ENCODE measurements at regions not wholly inside any gene's neighbourhood (a gene's known extent, or its start where the extent isn't known, plus 50 kb on each side); places are given as distances from the start of the nearest gene placed in this dataset.
"Not testable (repeated sequence)": the region's sequence is repeated elsewhere in the genome, so short reads cannot be mapped to it uniquely, and the experiment has no call there.

DNA sequence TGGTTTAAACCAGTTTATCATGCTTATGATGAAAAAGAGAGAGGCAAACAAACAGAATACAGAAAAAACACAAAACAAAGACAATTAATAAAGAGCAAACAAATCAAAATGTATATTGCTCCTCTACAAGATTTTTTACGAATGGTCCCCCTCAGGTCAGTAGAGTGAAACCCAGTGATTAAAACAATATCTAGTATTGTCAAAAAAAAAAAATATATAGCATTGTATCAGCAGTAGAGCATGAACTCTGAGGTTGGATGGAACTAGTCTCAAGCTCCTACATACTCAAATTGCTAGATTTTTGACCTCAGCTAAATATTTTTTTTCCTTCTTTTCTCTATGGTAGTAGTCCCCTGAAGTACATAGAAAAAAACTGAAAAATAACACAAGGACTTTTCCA lies 290.3 kb upstream of the LUZP2 start:
- WGBS: 96% methylated on average over 1 of the region's 1 CpG
- Histone ChIP-seq H3K27me3 (ENCODE audit: control insufficient read depth in 2 of 2, insufficient read depth in 1 of 2, low read length in 1 of 2) (no peaks in the 10 kb centered on the region), H3K4me1 (ENCODE audit: control insufficient read depth in 2 of 2, insufficient read depth in 2 of 2, low read length in 2 of 2) (no peaks in the 10 kb centered on the region), H3K27ac (ENCODE audit: low read depth in 1 of 2, low read length in 1 of 2) (no peak overlapping the region), H3K36me3 (ENCODE audit: control insufficient read depth in 2 of 2, insufficient read depth in 2 of 2, low read length in 1 of 2) (no peaks in the 10 kb centered on the region), H3K9me3 (ENCODE audit: control insufficient read depth in 2 of 2, insufficient read depth in 1 of 2, low read length in 1 of 2) (no peaks in the 10 kb centered on the region), H3K4me3 (ENCODE audit: low read length in 2 of 2) (no peak overlapping the region)
- no peak for DNase-seq (ENCODE audit: low read depth in 6 of 9, low spot score in 9 of 9)

- WGBS: 79% methylated on average over 1 of the region's 1 CpG
These were observed 280.4 kb upstream of the LUZP2 start for GRCh38 chr11:24216488-24216887.

GRCh38 chr11:24217319-24217718 lies 279.5 kb upstream of the LUZP2 start:
- not testable (repeated sequence) for H3K9me3 ChIP-seq (ENCODE audit: control insufficient read depth in 2 of 2, insufficient read depth in 1 of 2, low read length in 1 of 2); DNase-seq (ENCODE audit: low read depth in 6 of 9, low spot score in 9 of 9); H3K4me3 ChIP-seq (ENCODE audit: low read length in 2 of 2); H3K4me1 ChIP-seq (ENCODE audit: control insufficient read depth in 2 of 2, insufficient read depth in 2 of 2, low read length in 2 of 2); H3K36me3 ChIP-seq (ENCODE audit: control insufficient read depth in 2 of 2, insufficient read depth in 2 of 2, low read length in 1 of 2); H3K27ac ChIP-seq (ENCODE audit: low read depth in 1 of 2, low read length in 1 of 2); H3K27me3 ChIP-seq (ENCODE audit: control insufficient read depth in 2 of 2, insufficient read depth in 1 of 2, low read length in 1 of 2)
- WGBS: 97% methylated on average over 11 of the region's 11 CpGs

More at GRCh38 chr11:24216488-24216887, 280.4 kb upstream of the LUZP2 start:
- H3K36me3 ChIP-seq (ENCODE audit: control insufficient read depth in 2 of 2, insufficient read depth in 2 of 2, low read length in 1 of 2): no peaks in the 10 kb centered on the region
- H3K4me1 ChIP-seq (ENCODE audit: control insufficient read depth in 2 of 2, insufficient read depth in 2 of 2, low read length in 2 of 2): no peaks in the 10 kb centered on the region
- H3K9me3 ChIP-seq (ENCODE audit: control insufficient read depth in 2 of 2, insufficient read depth in 1 of 2, low read length in 1 of 2): peaks cover 0 to 8% of the 10 kb centered on the region in 2 donors
- H3K4me3 ChIP-seq (ENCODE audit: low read length in 2 of 2): no peak overlapping the region
- H3K27ac ChIP-seq (ENCODE audit: low read depth in 1 of 2, low read length in 1 of 2): no peak overlapping the region
- DNase-seq (ENCODE audit: low read depth in 6 of 9, low spot score in 9 of 9): no peak
- no peaks in the 10 kb centered on the region for H3K27me3 ChIP-seq (ENCODE audit: control insufficient read depth in 2 of 2, insufficient read depth in 1 of 2, low read length in 1 of 2)

DNA sequence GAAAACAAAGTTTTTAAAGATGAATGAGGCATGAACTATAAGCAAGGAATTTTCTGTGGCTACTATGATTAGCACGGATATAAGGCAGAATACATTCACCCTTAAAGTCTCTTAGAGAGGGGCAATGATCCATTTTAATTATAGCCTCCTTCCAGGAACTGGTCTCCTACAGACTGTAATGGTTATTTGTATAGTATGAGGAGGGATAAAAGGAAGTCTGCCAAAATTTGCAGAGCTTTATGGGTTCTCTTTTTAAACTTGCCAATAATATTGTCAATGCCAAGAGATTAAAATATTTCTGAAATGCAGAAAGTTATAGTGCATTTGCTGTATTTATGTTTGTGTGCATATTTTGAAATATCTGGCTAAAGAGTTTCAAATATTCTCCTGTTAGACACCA lies 271.4 kb upstream of the LUZP2 start:
- no peak for DNase-seq (ENCODE audit: low read depth in 6 of 9, low spot score in 9 of 9)
- no peaks in the 10 kb centered on the region for H3K36me3 ChIP-seq (ENCODE audit: control insufficient read depth in 2 of 2, insufficient read depth in 2 of 2, low read length in 1 of 2)
- no peaks in the 10 kb centered on the region for H3K9me3 ChIP-seq (ENCODE audit: control insufficient read depth in 2 of 2, insufficient read depth in 1 of 2, low read length in 1 of 2)
- H3K27me3 ChIP-seq (ENCODE audit: control insufficient read depth in 2 of 2, insufficient read depth in 1 of 2, low read length in 1 of 2): no peaks in the 10 kb centered on the region
- H3K27ac ChIP-seq (ENCODE audit: low read depth in 1 of 2, low read length in 1 of 2): no peak overlapping the region
- WGBS: 83% methylated on average over 1 of the region's 1 CpG
- H3K4me1 ChIP-seq (ENCODE audit: control insufficient read depth in 2 of 2, insufficient read depth in 2 of 2, low read length in 2 of 2): no peaks in the 10 kb centered on the region
- no peak overlapping the region for H3K4me3 ChIP-seq (ENCODE audit: low read length in 2 of 2)

GRCh38 chr11:24226606-24227005 lies 270.2 kb upstream of the LUZP2 start:
- 54% methylated on average over 1 of the region's 1 CpG for WGBS
- no peaks in the 10 kb centered on the region for H3K27me3 ChIP-seq (ENCODE audit: control insufficient read depth in 2 of 2, insufficient read depth in 1 of 2, low read length in 1 of 2)

DNA sequence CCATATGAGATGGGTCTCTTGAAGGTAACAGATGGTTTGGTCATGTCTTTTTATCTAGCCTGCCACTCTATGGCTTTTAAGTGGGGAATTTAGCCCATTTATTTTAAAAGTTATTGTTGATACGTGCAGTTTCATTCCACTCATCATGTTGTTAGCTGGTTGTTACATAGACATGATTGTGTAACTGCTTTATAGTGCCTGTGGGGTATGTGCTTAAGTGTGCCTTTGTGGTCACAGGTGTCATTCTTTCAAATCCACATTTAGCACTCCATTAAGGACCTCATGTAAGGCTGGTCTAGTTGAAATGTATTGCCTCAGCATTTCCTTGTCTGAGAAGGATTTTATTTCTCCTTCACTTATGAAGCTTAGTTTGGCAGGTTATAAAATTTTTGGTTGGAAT lies 263.8 kb upstream of the LUZP2 start:
- Histone ChIP-seq H3K36me3 (ENCODE audit: control insufficient read depth in 2 of 2, insufficient read depth in 2 of 2, low read length in 1 of 2) (no peaks in the 10 kb centered on the region), H3K4me3 (ENCODE audit: low read length in 2 of 2) (no peak overlapping the region), H3K4me1 (ENCODE audit: control insufficient read depth in 2 of 2, insufficient read depth in 2 of 2, low read length in 2 of 2) (no peaks in the 10 kb centered on the region), H3K27me3 (ENCODE audit: control insufficient read depth in 2 of 2, insufficient read depth in 1 of 2, low read length in 1 of 2) (no peaks in the 10 kb centered on the region), H3K27ac (ENCODE audit: low read depth in 1 of 2, low read length in 1 of 2) (no peak overlapping the region), H3K9me3 (ENCODE audit: control insufficient read depth in 2 of 2, insufficient read depth in 1 of 2, low read length in 1 of 2) (no peaks in the 10 kb centered on the region)
- 85% methylated on average over 1 of the region's 1 CpG for WGBS
- no peak for DNase-seq (ENCODE audit: low read depth in 6 of 9, low spot score in 9 of 9)

More at GRCh38 chr11:24226606-24227005, 270.2 kb upstream of the LUZP2 start:
- Histone ChIP-seq H3K4me3 (ENCODE audit: low read length in 2 of 2) (no peak overlapping the region), H3K27ac (ENCODE audit: low read depth in 1 of 2, low read length in 1 of 2) (no peak overlapping the region), H3K36me3 (ENCODE audit: control insufficient read depth in 2 of 2, insufficient read depth in 2 of 2, low read length in 1 of 2) (no peaks in the 10 kb centered on the region), H3K4me1 (ENCODE audit: control insufficient read depth in 2 of 2, insufficient read depth in 2 of 2, low read length in 2 of 2) (no peaks in the 10 kb centered on the region), H3K9me3 (ENCODE audit: control insufficient read depth in 2 of 2, insufficient read depth in 1 of 2, low read length in 1 of 2) (no peaks in the 10 kb centered on the region)
- DNase-seq (ENCODE audit: low read depth in 6 of 9, low spot score in 9 of 9): no peak

GRCh38 chr11:24234822-24235508 lies 261.9 kb upstream of the LUZP2 start:
- Histone ChIP-seq H3K4me3 (ENCODE audit: low read length in 2 of 2) (no peak overlapping the region), H3K27me3 (ENCODE audit: control insufficient read depth in 2 of 2, insufficient read depth in 1 of 2, low read length in 1 of 2) (no peaks in the 10 kb centered on the region), H3K36me3 (ENCODE audit: control insufficient read depth in 2 of 2, insufficient read depth in 2 of 2, low read length in 1 of 2) (no peaks in the 10 kb centered on the region), H3K4me1 (ENCODE audit: control insufficient read depth in 2 of 2, insufficient read depth in 2 of 2, low read length in 2 of 2) (no peaks in the 10 kb centered on the region), H3K9me3 (ENCODE audit: control insufficient read depth in 2 of 2, insufficient read depth in 1 of 2, low read length in 1 of 2) (no peaks in the 10 kb centered on the region), H3K27ac (ENCODE audit: low read depth in 1 of 2, low read length in 1 of 2) (no peak overlapping the region)
- DNase-seq (ENCODE audit: low read depth in 6 of 9, low spot score in 9 of 9): no peak
- WGBS: 94% methylated on average over 4 of the region's 4 CpGs

DNA sequence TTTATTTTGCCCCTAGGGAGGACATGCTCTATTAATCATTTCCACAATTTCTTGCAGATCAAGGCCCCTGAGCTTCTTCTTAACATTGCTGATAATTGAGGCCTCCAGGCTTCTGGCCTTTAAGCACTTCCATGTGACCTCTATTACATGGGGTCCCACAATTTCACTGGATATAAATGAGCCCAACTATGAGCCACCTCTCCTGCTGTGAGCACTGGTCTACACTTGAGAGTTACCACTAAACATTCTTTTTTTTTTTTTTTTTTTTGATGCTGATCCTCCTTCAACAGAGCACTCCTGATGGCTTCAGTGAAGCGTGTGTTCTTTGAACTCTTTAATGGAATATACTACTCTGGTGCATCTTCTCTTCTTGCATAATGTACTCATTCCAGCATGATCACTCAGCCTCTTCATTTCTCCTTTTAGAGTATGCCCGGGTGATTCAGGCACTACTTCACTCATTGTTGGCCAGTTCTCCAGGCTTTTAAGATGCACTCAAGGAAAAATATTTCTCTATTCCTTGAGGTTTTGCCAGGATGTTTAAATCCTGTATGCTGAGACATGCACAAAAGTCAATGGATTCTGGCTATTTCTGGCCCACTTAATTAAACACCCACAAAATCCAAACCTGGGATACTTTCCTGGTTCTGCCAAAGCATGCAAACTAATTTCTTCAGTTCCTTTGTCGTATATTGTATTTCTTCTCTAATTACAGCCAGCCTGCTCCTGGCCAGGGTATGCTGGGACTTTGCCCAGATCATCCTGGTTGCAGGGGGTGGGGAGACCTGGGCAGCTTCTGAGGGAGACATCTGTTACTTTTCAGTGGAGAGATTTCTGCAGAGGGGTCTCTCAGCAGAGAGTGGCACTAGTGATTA lies 257.8 kb upstream of the LUZP2 start:
- WGBS: 91% methylated on average over 3 of the region's 3 CpGs
- Histone ChIP-seq H3K4me3 (ENCODE audit: low read length in 2 of 2) (no peak overlapping the region), H3K27ac (ENCODE audit: low read depth in 1 of 2, low read length in 1 of 2) (no peak overlapping the region), H3K27me3 (ENCODE audit: control insufficient read depth in 2 of 2, insufficient read depth in 1 of 2, low read length in 1 of 2) (no peaks in the 10 kb centered on the region), H3K36me3 (ENCODE audit: control insufficient read depth in 2 of 2, insufficient read depth in 2 of 2, low read length in 1 of 2) (no peaks in the 10 kb centered on the region), H3K4me1 (ENCODE audit: control insufficient read depth in 2 of 2, insufficient read depth in 2 of 2, low read length in 2 of 2) (no peaks in the 10 kb centered on the region), H3K9me3 (ENCODE audit: control insufficient read depth in 2 of 2, insufficient read depth in 1 of 2, low read length in 1 of 2) (no peaks in the 10 kb centered on the region)
- DNase-seq (ENCODE audit: low read depth in 6 of 9, low spot score in 9 of 9): no peak

- Histone ChIP-seq H3K27ac (ENCODE audit: low read depth in 1 of 2, low read length in 1 of 2) (no peak overlapping the region), H3K9me3 (ENCODE audit: control insufficient read depth in 2 of 2, insufficient read depth in 1 of 2, low read length in 1 of 2) (no peaks in the 10 kb centered on the region), H3K4me1 (ENCODE audit: control insufficient read depth in 2 of 2, insufficient read depth in 2 of 2, low read length in 2 of 2) (no peaks in the 10 kb centered on the region), H3K36me3 (ENCODE audit: control insufficient read depth in 2 of 2, insufficient read depth in 2 of 2, low read length in 1 of 2) (no peaks in the 10 kb centered on the region), H3K27me3 (ENCODE audit: control insufficient read depth in 2 of 2, insufficient read depth in 1 of 2, low read length in 1 of 2) (no peaks in the 10 kb centered on the region), H3K4me3 (ENCODE audit: low read length in 2 of 2) (no peak overlapping the region)
- no peak for DNase-seq (ENCODE audit: low read depth in 6 of 9, low spot score in 9 of 9)
These were observed 256.9 kb upstream of the LUZP2 start for GRCh38 chr11:24239930-24240329.

All from thymus (tissue), 11 donors.